OCI-M2 (cell line): ENCODE measurements at regions not wholly inside any gene's neighbourhood (a gene's known extent, or its start where the extent isn't known, plus 50 kb on each side); places are given as distances from the start of the nearest gene placed in this dataset.

ENCODE experiments used
- DNase-seq: peaks from one replicate; lab custom pipeline; 2025; ENCODE audit not compliant: unreplicated experiment; lab: John Stamatoyannopoulos, UW

- no peak for DNase-seq
Observed at GRCh38 chr1:58997060-58997411, 213.2 kb upstream of the JUN start.

- DNase-seq: no peak
Observed at GRCh38 chr1:58997637-58998036, 213.8 kb upstream of the JUN start.

- no peak for DNase-seq
Observed at GRCh38 chr1:58999676-59000075, 215.8 kb upstream of the JUN start.

- no peak for DNase-seq
Observed at GRCh38 chr1:59004755-59005154, 220.9 kb upstream of the JUN start.

- no peak for DNase-seq
Observed at GRCh38 chr1:59005491-59006288, 221.8 kb upstream of the JUN start.

GRCh38 chr1:59006289-59006658 lies 222.4 kb upstream of the JUN start:
- no peak for DNase-seq

- DNase-seq: no peak
Observed at GRCh38 chr1:59006932-59007331, 223.1 kb upstream of the JUN start.

GRCh38 chr1:59007429-59007819 lies 223.6 kb upstream of the JUN start:
- no peak for DNase-seq

GRCh38 chr1:59007820-59008598 lies 224.2 kb upstream of the JUN start:
- DNase-seq: no peak

GRCh38 chr1:59008599-59009347 lies 224.9 kb upstream of the JUN start:
- no peak for DNase-seq

GRCh38 chr1:59011663-59012062 lies 227.8 kb upstream of the JUN start:
- DNase-seq: no peak

- no peak for DNase-seq
Observed at GRCh38 chr1:59012378-59012777, 228.5 kb upstream of the JUN start.

GRCh38 chr1:59013276-59013927 lies 229.6 kb upstream of the JUN start:
- no peak for DNase-seq

- DNase-seq: no peak
Observed at GRCh38 chr1:59013928-59014279, 230.1 kb upstream of the JUN start.

- no peak for DNase-seq
Observed at GRCh38 chr1:59014827-59015226, 231.0 kb upstream of the JUN start.

GRCh38 chr1:59015708-59016107 lies 231.9 kb upstream of the JUN start:
- DNase-seq: no peak

- DNase-seq: no peak
Observed at GRCh38 chr1:59016390-59016789, 232.5 kb upstream of the JUN start.

- DNase-seq: no peak
Observed at GRCh38 chr1:59017501-59018231, 233.8 kb upstream of the JUN start.

- DNase-seq: no peak
Observed at GRCh38 chr1:59018446-59018845, 234.6 kb upstream of the JUN start.

- DNase-seq: no peak
Observed at GRCh38 chr1:59018860-59019259, 235.0 kb upstream of the JUN start.
